Neutrophil (primary cell): ENCODE measurements at regions not wholly inside any gene's neighbourhood (a gene's known extent, or its start where the extent isn't known, plus 50 kb on each side); places are given as distances from the start of the nearest gene placed in this dataset.
"Not testable (repeated sequence)": the region's sequence is repeated elsewhere in the genome, so short reads cannot be mapped to it uniquely, and the experiment has no call there.

Experiments used
- H3K27ac ChIP-seq: fragments of 200-600 bp; sonication (generic); 2 replicates; pipeline ENCODE4 v1.5.1; 2016; ENCODE audit warnings: mild to moderate bottlenecking, moderate library complexity
- H3K27me3 ChIP-seq: fragments of 200-600 bp; sonication (generic); 2 replicates; pipeline ENCODE4 v1.6.0; 2016; ENCODE audit warnings: mild to moderate bottlenecking
- H3K36me3 ChIP-seq: fragments of 200-600 bp; sonication (generic); 2 replicates; pipeline ENCODE4 v1.5.1; 2017
- H3K4me1 ChIP-seq, 2 experiments: fragments of 200-600 bp in 1 of 2; sonication (generic) in 1 of 2; 1 replicate in 1 of 2; 2 replicates in 1 of 2; pipeline versions ENCODE4 v1.5.1 to v1.6.1; 2013 to 2016; ENCODE audit warnings: low read depth in 1 of 2, low read length in 1 of 2, mild to moderate bottlenecking in 1 of 2, moderate library complexity in 1 of 2; ENCODE audit not compliant: control insufficient read depth in 1 of 2, insufficient read depth in 1 of 2
- H3K4me3 ChIP-seq, 2 experiments: fragments of 200-600 bp in 1 of 2; sonication (generic) in 1 of 2; 1 replicate in 1 of 2; 2 replicates in 1 of 2; pipeline ENCODE4 v1.5.1; 2013 to 2016; ENCODE audit warnings: low read depth in 1 of 2, low read length in 1 of 2, mild to moderate bottlenecking in 1 of 2, moderate library complexity in 1 of 2
- H3K9me3 ChIP-seq: fragments of 200-600 bp; sonication (generic); 2 replicates; pipeline ENCODE4 v1.5.1; 2016
- CTCF ChIP-seq: fragments of 200-600 bp; sonication (generic); IDR thresholded peaks from 2 replicates; pipeline ENCODE4 v1.5.1; 2016; ENCODE audit warnings: antibody characterized with exemption

GRCh38 chr14:86357119-86357518 is 827.2 kb downstream of the FLRT2 start:
- H3K4me1 ChIP-seq: no peaks in the 10 kb centered on the region
- no peaks in the 10 kb centered on the region for H3K36me3 ChIP-seq
- H3K27ac ChIP-seq: no peak overlapping the region
- no peak for TF ChIP-seq CTCF
- no peak overlapping the region for H3K4me3 ChIP-seq
- no peaks in the 10 kb centered on the region for H3K9me3 ChIP-seq
- no peaks in the 10 kb centered on the region for H3K27me3 ChIP-seq

- no peaks in the 10 kb centered on the region for H3K9me3 ChIP-seq
- no peaks in the 10 kb centered on the region for H3K36me3 ChIP-seq
- H3K27me3 ChIP-seq: no peaks in the 10 kb centered on the region
- no peak overlapping the region for H3K27ac ChIP-seq
- no peak overlapping the region for H3K4me3 ChIP-seq
- no peaks in the 10 kb centered on the region for H3K4me1 ChIP-seq
- no peak for TF ChIP-seq CTCF
Observed at GRCh38 chr14:86346818-86347384, 817.0 kb downstream of the FLRT2 start.

GRCh38 chr14:86334355-86334754 is 804.4 kb downstream of the FLRT2 start:
- no peaks in the 10 kb centered on the region for H3K4me1 ChIP-seq
- H3K27ac ChIP-seq: no peak overlapping the region
- no peaks in the 10 kb centered on the region for H3K9me3 ChIP-seq
- H3K27me3 ChIP-seq: no peaks in the 10 kb centered on the region
- no peak overlapping the region for H3K4me3 ChIP-seq
- no peaks in the 10 kb centered on the region for H3K36me3 ChIP-seq
- no peak for TF ChIP-seq CTCF

- TF ChIP-seq CTCF: no peak
- Histone ChIP-seq H3K36me3 (no peaks in the 10 kb centered on the region), H3K27ac (no peak overlapping the region), H3K27me3 (no peaks in the 10 kb centered on the region), H3K4me1 (no peaks in the 10 kb centered on the region), H3K4me3 (no peak overlapping the region), H3K9me3 (no peaks in the 10 kb centered on the region)
Observed at GRCh38 chr14:86333493-86333892, 803.5 kb downstream of the FLRT2 start.

- TF ChIP-seq CTCF: no peak
- Histone ChIP-seq H3K27me3 (no peaks in the 10 kb centered on the region), H3K4me1 (no peaks in the 10 kb centered on the region)
Observed at GRCh38 chr14:86331341-86331740, 801.4 kb downstream of the FLRT2 start.

GRCh38 chr14:86321151-86321550 is 791.2 kb downstream of the FLRT2 start:
- Histone ChIP-seq H3K9me3 (no peaks in the 10 kb centered on the region), H3K27me3 (no peaks in the 10 kb centered on the region), H3K36me3 (no peaks in the 10 kb centered on the region), H3K4me3 (no peak overlapping the region), H3K4me1 (no peaks in the 10 kb centered on the region), H3K27ac (no peak overlapping the region)
- no peak for TF ChIP-seq CTCF

More at GRCh38 chr14:86331341-86331740, 801.4 kb downstream of the FLRT2 start:
- Histone ChIP-seq H3K36me3 (no peaks in the 10 kb centered on the region), H3K27ac (no peak overlapping the region), H3K4me3 (no peak overlapping the region), H3K9me3 (no peaks in the 10 kb centered on the region)

GRCh38 chr14:86312154-86312665 is 782.3 kb downstream of the FLRT2 start:
- H3K9me3 ChIP-seq, H3K27ac ChIP-seq, H3K4me3 ChIP-seq, H3K4me1 ChIP-seq, H3K36me3 ChIP-seq, H3K27me3 ChIP-seq: not testable (repeated sequence)
